ENCODE measurements at regions not wholly inside any gene's neighbourhood (a gene's known extent, or its start where the extent isn't known, plus 50 kb on each side); places are given as distances from the start of the nearest gene placed in this dataset.
"Not testable (repeated sequence)": the region's sequence is repeated elsewhere in the genome, so short reads cannot be mapped to it uniquely, and the experiment has no call there.

DNA sequence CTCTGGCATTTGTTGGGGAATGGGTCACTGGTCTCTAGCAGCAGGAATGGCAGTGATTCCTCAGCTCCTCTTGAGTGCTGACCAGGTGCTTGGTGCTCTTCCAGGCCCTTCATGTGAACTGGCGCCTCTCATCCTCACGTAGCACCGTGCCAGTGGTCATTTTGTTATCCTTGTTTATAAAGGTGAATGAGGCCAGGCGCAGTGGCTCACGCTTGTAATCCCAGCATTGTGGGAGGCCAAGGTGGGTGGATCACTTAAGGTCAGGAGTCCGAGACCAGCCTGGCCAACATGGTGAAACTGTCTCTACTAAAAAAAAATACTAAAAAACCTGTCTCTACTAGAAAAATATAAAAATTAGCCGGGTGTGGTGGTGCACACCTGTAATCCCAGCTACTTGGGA lies 301.3 kb downstream of the QKI start:
- DNase-seq (ENCODE audit: low read depth in 4 of 4, low spot score in 1 of 4): no peak

DNA sequence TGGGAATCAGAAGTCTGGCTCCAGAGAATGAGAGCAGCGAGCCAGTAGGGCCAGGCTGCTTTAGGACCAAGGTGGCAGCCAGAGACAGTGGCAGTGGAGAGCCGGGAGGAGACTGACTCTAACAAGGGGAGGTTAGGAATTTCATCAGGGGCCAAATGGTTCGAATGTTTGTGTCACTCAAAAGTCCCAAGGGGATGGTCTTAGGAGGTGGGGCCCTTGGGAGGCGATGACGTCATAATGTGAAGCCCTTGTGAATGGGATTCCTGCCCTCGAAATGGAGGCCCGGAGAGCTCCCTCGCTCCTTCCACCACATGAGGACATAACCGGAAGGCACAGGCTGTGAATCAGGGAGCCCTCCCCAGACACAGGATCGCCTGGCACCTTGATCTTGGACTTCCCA lies 299.7 kb downstream of the QKI start:
- DNase-seq (ENCODE audit: low read depth in 4 of 4, low spot score in 1 of 4): no peak

DNA sequence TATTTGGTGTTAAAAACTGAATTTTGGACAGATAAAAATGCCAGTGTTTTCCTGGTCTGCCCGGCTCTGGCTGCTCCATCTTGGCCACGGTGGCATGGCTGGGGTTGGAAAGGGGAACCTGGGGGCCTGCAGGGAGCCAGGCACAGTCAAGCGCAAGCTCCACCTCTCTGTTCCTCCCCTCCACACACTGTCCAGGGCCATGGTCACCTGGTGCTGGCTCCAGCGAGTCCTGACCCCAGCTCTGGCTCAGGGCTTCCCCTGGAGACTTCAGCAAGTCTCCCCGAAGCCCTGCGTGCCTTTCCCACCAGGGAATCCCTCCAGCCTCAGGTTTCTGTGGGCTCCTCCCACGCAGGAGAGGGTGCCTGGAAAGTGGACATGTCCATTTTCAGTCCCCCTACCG lies 298.5 kb downstream of the QKI start:
- no peak for DNase-seq (ENCODE audit: low read depth in 4 of 4, low spot score in 1 of 4)

DNA sequence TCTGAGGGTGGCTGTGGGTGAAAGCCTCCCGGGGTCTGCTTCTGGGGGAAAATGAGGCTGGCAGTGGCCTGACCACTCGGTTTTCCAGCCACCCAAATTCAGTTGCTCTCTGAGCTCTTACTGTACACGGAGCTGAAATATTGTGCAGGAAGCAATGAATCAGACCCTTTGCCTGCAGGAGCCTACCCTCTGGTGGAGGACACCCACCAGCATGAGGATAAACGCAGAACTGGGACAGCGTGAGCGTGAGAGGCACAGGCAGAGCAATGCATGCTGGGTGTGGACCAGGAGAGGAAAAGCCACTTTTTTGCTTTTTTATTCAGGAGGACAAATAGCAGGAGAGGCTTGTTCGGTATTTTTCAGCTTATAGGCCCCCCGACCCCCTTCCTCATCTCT lies 298.0 kb downstream of the QKI start:
- no peak for DNase-seq (ENCODE audit: low read depth in 4 of 4, low spot score in 1 of 4)

DNA sequence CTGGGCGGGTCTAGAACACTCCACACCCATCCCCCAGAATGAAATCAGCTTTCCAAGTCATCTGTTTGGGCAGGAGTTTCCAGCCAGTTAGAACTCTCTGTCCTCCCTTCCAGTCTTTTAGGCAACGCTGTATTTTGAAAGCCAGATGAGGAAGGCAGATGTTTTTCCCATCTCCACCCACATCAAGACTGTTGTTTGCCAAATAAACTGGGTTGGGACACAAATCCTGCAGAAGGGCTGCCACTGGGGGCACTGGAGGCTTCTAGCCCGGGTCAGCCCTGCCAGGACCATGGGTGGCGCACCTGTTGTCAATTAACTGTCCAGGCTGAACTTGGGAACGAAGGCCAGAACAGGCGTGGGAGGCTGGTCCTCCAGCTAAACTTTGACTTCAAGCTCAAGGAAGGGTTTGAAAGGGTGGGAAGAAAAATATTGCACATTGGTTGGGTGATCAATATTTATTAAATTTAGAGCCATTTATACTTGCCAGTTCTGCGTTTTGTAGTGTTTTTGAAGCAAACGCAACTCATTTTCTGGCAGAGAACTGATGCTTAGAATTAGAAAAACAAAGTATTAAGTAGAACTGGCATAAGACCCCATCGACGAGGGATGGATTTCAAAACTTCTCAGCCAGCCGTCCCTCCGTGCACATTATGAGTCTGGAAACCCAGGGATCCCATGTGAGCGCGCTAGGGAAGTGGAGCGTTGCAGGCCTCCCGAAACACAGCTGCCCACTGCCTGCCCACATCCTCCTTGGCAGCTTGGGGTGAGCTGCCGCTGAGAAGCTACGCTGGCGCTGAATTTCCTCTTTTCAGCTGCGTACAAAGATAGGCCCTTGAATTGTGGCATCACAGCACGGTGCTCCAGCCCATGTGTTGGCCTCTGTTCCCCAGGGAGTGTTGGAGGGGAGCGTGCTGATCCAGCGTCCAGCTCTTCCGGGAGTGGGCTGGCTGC lies 297.4 kb downstream of the QKI start:
- no peak for DNase-seq (ENCODE audit: low read depth in 4 of 4, low spot score in 1 of 4)

DNA sequence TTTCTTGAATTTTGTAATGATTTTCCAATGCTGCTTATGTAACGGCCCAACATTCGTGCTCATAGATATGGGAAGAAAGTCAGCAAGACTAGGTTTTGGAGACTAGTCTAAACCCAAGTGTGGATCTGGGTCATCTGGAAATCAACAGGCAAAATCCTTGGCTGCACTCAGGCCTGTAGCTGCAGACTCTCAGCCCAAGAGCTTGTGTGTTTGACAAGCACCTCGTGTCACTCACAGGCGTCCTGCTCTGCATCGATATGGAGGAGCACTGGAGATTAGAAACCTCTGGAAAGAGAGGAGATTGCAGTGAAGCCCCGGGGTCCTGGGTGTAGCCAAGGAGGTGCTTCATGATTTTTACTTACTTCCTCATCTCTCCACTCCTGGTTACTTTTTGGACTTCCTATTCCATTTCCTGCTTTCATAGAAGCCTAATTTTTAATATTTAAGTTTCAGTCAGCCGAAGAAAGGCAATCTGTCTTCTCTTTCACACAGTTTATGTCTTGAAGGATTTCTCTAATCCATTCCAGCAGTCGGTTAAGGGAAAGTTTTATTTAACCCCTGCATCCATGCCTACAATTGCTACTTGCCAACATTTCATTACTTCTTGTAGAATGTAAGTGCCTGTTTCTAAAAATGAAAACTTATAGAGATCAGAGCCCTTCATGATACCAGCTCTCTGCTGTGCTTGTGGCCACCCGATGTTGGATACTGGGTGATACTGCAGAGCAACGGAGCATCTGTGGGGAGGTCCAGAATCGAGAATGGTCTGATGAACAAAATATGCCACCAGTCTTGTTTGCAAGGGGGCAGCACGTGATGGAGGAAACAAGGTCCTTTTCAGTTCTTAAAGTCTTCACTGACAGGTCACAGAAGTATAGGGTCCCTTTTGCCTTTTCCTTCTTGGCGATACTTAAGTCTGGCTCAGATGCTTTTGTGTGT lies 296.3 kb downstream of the QKI start:
- no peak for DNase-seq (ENCODE audit: low read depth in 4 of 4, low spot score in 1 of 4)

DNA sequence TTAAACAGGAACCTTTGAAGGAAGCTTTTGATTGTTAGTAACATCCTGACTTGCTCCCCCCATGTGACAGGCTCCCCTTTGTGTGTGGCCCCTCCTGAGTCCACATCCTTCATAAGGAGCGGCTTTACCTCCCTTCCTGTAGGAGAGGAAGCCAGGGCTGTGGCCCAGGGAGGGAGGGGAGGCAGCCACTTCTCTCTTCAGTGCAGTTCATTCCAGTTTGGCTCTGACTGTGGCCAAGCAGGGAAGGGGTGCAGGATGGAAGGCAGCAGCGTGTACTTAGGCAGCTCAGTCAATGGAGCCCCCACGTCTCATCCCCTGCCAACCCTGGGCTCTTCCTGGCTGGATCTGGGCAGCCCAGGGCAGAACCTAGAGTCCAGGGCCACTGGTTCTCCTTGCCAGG lies 295.2 kb downstream of the QKI start:
- DNase-seq (ENCODE audit: low read depth in 4 of 4, low spot score in 1 of 4): no peak

DNA sequence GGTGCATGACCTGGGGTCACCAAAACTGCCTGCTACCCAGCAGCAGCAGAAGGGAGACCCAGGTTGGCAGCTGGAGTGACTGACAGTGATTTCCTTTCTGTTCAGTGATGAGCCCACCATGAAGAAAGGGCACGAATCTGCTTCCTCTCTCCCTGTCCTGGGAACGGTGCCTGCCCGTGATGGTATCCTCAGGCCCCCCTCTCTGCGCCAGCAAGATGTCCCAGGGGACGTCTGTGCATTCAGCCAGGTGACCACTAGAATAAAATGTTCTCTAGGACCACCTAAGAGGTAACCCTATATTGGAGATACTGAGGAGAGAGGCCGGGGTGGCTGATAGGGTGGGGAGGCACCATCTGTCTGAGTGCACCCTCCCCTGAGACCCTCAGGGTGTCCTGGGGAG lies 294.7 kb downstream of the QKI start:
- no peak for DNase-seq (ENCODE audit: low read depth in 4 of 4, low spot score in 1 of 4)

DNA sequence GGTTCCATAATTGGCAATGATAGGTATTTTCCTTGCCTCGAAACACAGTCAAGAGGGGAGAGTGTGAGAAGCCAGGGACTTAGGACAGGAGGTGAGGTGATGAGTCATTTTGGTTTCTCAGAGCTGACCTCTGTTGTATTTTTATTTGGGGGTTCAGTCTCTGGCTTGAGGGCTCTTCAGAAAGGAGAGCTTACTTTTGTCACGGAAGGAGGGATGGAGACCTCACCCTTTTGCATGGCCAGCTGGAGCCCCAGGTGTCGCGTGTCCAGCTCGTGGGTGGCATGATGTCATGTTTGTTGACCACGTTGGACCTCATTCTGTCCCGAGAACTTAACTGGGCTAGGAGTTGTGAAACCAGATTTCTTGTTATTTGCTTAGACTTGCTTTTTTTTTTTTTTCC lies 293.9 kb downstream of the QKI start:
- no peak for DNase-seq (ENCODE audit: low read depth in 4 of 4, low spot score in 1 of 4)

DNA sequence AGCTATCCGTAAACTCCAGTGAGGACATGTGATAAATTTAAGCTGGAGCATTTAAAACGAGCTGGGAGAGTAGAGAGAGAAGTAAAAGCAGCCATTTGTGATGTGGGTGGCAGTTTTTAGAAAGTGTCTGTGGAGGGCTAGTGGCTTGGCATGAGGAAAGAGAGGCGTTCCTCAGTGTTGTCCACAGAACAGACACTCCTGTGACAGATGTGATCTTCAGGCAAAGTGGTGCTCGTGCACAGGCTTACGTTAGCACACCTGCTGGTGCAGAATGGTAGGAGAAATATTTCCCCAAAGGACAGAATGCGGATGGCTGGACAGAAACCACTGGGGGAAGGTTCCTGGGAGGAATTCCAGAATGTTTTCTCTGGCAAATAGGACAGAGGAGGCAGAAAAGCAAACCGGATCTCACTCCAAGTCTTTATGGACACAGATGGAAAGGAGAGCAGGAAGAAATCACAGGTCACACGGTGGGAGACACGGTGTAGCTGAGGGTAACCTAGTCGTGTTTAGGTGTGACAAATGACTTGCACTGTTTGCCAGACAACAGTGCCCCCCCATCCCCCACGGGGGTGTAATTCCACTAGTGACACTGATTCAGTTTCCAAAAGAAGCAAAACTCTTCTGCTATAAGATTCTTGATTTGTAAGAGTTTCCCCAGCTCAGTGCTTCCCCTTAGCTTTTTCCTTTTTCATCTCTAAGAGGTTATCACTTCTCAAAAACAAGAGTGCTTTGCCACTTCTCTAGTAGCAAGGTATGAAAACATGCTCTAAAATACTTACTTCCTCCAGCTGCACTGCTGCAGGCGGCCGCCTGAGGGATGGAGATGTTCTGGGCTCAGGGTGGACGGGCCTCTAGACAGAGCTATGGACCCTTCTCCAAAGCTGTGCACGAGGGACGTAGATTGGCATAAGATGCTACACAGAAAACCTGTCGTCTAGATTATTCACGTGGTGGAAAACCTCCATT lies 293.2 kb downstream of the QKI start:
- no peak for DNase-seq (ENCODE audit: low read depth in 4 of 4, low spot score in 1 of 4)

DNA sequence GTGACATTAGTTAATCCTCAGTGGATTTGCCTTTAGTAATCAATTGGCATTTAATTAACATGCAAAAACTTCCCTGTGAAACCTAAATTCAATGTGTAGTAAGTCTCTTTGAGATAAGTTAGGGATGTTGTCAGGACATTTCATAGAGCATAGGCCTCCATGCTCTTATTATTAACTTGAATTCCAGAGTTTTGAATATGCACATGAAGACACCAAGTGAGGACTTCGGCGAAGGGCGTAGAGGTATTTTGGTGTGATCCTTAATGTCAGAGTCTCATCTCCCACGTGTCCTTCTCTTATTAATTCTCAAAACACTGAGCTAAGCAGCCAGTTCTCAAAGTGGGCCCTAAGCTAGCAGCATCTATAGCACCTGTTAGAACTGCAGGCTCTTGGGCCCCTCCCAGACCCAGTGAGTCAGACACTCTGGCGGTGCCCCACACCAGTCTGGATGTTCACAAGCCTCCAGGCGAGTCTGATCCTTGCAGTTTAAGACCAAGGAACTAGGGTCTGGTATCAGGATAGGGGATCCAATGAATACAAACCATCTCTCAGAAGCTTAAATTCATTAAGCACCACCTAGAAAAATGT lies 292.1 kb downstream of the QKI start:
- no peak for DNase-seq (ENCODE audit: low read depth in 4 of 4, low spot score in 1 of 4)

DNA sequence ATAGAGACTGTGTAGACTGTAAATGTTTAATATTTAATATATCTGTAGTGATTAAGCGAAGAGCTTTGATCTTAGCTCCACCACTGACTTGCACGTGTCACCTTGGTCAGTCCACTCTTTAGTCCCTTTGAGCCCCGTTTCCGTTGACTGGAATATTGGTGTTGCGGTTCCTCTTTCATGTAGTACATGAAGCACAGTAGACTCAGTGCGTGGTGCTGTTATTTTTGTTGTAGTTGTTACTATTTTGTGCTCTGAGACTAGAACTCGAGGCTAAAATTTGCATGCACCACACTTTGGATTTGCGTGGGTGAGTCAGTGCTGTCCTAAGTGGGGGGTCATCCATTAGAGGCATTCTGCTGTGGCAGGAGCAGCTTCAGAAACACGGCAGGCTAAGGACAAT lies 291.4 kb downstream of the QKI start:
- DNase-seq (ENCODE audit: low read depth in 4 of 4, low spot score in 1 of 4): no peak

DNA sequence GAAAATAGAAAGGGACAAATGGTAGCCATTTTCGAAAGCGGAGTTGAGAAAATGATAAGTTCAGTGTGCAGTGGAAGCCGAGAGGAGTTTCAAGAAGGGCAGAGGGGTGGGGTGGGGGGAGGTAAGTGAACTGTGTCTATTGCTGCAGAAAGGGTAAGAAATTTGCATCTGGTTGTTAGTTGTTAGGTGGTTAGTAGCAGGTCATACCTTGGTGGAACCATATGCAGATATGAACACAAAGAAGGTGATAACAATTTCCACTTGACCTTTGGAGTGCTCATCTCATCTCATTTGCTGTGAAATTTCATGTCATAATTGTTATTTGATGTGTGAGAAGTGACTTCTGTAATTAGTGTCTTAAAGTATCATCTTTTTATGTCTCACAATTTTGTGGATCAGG lies 288.2 kb downstream of the QKI start:
- no peak for DNase-seq (ENCODE audit: low read depth in 4 of 4, low spot score in 1 of 4)

DNA sequence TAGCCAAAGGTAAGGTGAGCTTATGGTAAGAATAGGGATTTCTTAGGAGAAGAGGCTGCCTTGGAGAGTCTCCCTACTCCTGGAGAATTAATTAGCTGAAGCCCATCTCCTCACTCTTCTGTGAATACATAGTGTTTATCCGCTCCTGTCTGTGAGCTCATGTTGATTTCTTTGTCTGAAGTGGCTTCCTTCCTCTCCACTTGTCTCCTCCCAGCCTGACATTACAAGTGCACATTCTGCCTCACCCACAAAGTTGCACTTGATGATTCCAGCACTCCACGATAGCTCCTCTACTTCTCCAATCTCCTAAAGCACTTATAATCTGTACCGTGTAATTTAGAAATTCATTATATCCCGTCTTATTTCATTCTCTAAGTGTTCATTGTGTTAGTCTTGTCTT lies 287.2 kb downstream of the QKI start:
- DNase-seq (ENCODE audit: low read depth in 4 of 4, low spot score in 1 of 4): no peak

DNA sequence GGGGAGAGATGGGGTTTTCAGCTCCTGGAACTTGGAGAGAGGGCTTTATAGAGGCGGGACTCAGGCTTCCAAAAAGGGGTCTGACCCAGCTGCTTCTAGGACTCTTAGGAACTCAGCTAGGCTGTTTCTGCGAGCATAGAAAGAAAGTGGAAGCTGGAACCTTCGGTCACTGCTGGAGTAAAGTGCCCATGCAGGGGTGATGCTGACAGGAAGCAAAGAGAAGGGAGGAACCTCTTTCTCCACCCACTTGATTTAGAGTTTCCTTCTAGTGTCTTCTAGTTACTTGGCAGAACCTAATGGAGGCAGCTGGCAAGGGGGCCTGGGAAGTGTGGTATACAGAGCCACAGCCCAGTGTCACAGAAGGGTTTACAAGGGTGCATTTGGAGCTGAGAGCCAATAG lies 283.6 kb downstream of the QKI start:
- DNase-seq (ENCODE audit: low read depth in 4 of 4, low spot score in 1 of 4): no peak

DNA sequence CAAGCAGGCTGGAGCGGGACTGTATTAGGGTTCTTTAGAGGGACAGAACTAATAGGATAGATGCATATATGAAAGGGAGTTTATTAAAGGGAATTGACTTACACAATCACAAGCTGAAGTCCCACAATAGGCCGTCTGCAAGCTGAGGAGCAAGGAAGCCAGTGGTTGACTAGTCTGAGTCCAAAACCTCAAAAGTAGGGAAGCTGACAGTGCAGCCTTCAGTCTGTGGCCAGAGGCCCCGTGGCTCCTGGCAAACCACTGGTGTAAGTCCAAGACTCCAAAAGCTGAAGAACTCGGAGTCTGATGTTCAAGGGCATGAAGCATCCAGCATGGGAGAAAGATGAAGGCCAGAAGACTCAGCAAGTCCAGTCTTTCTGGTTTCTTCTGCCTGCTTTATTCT lies 281.8 kb downstream of the QKI start:
- DNase-seq (ENCODE audit: low read depth in 4 of 4, low spot score in 1 of 4): not testable (repeated sequence)

DNA sequence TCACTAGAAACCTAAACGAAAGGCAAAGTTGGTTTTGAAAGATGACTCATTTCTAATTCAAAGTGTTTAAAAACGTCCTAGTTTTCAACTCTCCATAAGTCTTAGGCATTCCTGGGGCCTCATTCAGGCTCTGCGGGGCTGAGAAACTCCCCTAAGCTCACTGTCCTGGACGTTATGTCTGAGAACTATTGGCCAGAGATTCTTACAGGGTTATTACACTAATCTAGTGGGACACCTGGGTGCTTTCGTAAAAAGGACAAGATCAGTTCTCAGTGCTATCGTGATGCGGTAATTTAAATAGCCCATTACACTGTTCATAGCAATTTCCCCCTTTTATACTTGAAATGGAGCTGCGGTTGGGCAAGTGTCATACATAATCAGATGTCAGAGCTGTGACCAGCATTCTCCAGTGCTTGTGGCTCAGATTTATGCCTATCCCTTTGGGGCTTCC lies 280.9 kb downstream of the QKI start:
- no peak for DNase-seq (ENCODE audit: low read depth in 4 of 4, low spot score in 1 of 4)

DNA sequence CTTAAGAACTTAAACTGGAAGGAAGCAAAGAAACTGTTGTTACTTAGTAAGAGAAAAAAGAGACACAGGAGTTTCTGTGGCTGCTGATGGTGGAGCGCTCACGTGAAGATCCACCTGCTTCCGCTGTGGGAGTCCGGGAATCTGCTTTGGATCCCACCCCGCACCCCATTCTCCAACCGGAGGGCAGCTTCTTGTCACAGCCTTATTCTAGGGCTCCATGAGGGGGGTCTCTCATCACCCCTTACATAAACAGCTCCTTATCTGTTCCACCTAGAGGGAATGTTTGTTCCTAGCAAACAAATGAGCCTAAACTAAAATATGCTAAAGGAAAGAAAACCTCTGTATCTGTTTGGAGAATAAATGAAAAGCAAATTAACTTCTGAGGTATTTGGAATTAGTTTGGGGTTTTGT lies 280.5 kb downstream of the QKI start:
- DNase-seq (ENCODE audit: low read depth in 4 of 4, low spot score in 1 of 4): no peak

DNA sequence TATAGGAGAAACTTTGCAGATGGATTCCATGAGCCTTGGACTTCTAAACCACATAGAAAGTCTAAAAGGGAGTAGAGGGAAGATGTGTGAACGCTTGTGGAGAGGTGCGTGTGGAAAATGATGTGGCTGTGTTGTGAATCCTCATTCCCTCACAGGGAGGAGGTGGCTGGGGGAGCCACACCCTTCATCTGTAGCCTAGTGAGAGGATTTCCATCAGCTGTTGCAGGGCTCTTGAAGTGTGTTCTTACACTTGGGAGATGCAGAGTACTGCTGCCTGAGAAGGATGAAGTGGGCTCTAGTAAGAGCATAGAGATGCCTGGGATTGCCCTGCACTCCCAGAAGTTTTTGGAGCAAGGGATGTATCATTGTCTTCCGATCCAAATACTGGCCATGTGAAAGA lies 279.6 kb downstream of the QKI start:
- no peak for DNase-seq (ENCODE audit: low read depth in 4 of 4, low spot score in 1 of 4)

DNA sequence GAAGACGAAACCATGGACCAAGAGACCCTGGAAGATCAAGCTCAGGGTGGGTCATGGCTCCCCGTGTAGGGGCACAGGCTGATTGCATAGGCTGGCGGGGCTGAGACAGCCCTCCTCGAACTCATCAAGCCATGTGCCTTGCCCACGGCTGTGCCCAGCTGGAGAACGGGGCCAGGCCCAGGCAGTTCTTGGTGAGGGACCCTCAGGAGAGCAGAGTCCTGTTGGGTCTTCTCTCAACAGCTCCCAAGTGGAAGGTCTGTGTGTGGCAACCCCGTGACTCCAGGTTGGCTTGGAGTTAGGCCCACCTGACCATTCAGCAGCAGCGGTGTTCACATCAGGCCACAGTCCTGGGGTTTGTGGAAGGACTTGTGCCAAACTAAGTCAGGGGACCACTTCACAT lies 276.5 kb downstream of the QKI start:
- DNase-seq (ENCODE audit: low read depth in 4 of 4, low spot score in 1 of 4): no peak
